IPS-18a (cell line): ENCODE measurements at regions not wholly inside any gene's neighbourhood (a gene's known extent, or its start where the extent isn't known, plus 50 kb on each side); places are given as distances from the start of the nearest gene placed in this dataset.
"Not testable (repeated sequence)": the region's sequence is repeated elsewhere in the genome, so short reads cannot be mapped to it uniquely, and the experiment has no call there.

Experiments
- H3K27ac ChIP-seq: one replicate; pipeline ENCODE4 v1.5.1; 2013; ENCODE audit warnings: low read length
- H3K27me3 ChIP-seq: one replicate; pipeline ENCODE4 v1.6.1; 2013; ENCODE audit warnings: mild to moderate bottlenecking, low read length; ENCODE audit not compliant: control insufficient read depth, insufficient read depth
- H3K36me3 ChIP-seq: one replicate; pipeline ENCODE4 v1.6.1; 2013; ENCODE audit warnings: low read depth, low read length; ENCODE audit not compliant: control insufficient read depth
- H3K4me1 ChIP-seq: one replicate; pipeline ENCODE4 v1.6.1; 2013; ENCODE audit warnings: low read depth, low read length; ENCODE audit not compliant: control insufficient read depth
- H3K4me3 ChIP-seq: one replicate; pipeline ENCODE4 v1.5.1; 2013; ENCODE audit warnings: low read length
- H3K9ac ChIP-seq: one replicate; pipeline ENCODE4 v1.6.1; 2013; ENCODE audit warnings: mild to moderate bottlenecking, low read length, moderate library complexity
- H3K9me3 ChIP-seq: one replicate; pipeline ENCODE4 v1.6.1; 2013; ENCODE audit warnings: low read depth, low read length; ENCODE audit not compliant: control insufficient read depth

- no peaks in the 10 kb centered on the region for H3K36me3 ChIP-seq
- no peak overlapping the region for H3K4me3 ChIP-seq
- no peak overlapping the region for H3K27ac ChIP-seq
- H3K9me3 ChIP-seq = no peaks in the 10 kb centered on the region
- H3K4me1 ChIP-seq = no peaks in the 10 kb centered on the region
- H3K27me3 ChIP-seq = no peaks in the 10 kb centered on the region
- H3K9ac ChIP-seq = no peak overlapping the region
Observed at GRCh38 chr3:104297617-104298016, 1069.1 kb upstream of the ALCAM start.

- H3K4me1 ChIP-seq = no peaks in the 10 kb centered on the region
- H3K27ac ChIP-seq = no peak overlapping the region
- no peak overlapping the region for H3K4me3 ChIP-seq
Observed at GRCh38 chr3:104298662-104299061, 1068.0 kb upstream of the ALCAM start.

DNA sequence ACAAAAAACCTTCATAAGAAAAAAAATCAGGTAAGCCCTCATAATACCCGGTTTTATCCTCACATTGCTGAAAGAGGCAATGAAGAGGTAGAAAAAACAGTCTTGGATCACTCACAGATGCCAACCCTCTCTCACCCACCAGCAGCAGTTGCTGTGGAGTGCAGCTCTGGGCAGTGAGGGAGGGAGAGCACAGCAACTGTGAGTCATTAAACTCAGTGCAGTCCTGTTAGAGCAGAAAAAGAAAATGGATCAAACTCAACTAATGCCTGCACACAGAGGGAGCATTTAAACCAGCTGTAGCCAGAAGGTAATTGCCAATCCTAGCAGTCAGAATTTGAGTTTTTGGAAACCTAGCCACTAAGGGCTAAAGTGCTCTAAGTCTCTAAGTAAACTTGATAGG, 1050.6 kb upstream of the ALCAM start:
- Histone ChIP-seq H3K4me3 (no peak overlapping the region), H3K27ac (no peak overlapping the region), H3K4me1 (no peaks in the 10 kb centered on the region), H3K36me3 (no peaks in the 10 kb centered on the region), H3K27me3 (no peaks in the 10 kb centered on the region), H3K9me3 (no peaks in the 10 kb centered on the region), H3K9ac (no peak overlapping the region)

More at GRCh38 chr3:104298662-104299061, 1068.0 kb upstream of the ALCAM start:
- H3K9me3 ChIP-seq = no peaks in the 10 kb centered on the region
- no peaks in the 10 kb centered on the region for H3K27me3 ChIP-seq
- no peak overlapping the region for H3K9ac ChIP-seq
- no peaks in the 10 kb centered on the region for H3K36me3 ChIP-seq

- no peaks in the 10 kb centered on the region for H3K36me3 ChIP-seq
- H3K9me3 ChIP-seq = peaks cover 3% of the 10 kb centered on the region
- H3K4me3 ChIP-seq = no peak overlapping the region
- no peaks in the 10 kb centered on the region for H3K4me1 ChIP-seq
- H3K9ac ChIP-seq = no peak overlapping the region
- no peak overlapping the region for H3K27ac ChIP-seq
- no peaks in the 10 kb centered on the region for H3K27me3 ChIP-seq
Observed at GRCh38 chr3:104323226-104323625, 1043.5 kb upstream of the ALCAM start.

DNA sequence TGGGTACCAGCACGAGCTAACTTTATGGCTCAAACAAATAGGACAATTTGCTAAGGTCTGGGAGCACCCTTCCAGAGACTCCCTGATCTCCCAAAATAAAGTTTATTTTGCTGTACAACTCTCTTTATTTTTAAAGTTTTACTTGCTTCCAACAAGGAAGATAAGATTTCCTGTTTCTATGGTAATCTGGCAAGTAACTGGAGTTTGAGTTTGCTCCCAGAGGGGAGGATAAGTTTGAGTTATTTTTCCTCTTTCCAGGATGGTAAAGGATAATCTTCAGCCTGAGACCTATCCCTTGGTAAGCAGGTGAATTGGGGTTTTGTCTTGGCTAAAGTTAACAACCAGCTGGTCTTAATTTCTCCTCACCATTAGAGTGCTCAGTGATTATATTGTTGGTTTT, 1019.4 kb upstream of the ALCAM start:
- H3K9ac ChIP-seq = no peak overlapping the region

DNA sequence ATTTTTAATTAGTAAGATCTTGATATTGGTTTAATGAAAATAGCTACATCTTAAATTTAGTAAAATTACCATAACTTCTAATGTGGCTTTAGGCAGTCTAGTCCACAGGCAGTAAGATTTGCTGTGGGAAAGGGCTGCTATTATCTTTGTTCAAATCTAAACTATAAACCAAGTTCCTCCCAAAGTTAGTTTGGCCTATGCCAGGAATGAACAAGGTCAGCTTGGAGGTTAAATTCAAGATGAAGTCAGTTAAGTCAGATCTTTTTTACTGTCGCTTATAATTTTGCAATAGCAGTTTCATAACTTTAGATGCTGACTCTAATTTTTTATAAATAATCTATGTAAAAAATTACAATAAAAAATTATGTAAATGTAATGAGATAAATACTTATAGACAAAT, 1016.9 kb upstream of the ALCAM start:
- no peak overlapping the region for H3K9ac ChIP-seq
- no peak overlapping the region for H3K27ac ChIP-seq
- H3K4me3 ChIP-seq = no peak overlapping the region
- H3K27me3 ChIP-seq = no peaks in the 10 kb centered on the region
- no peaks in the 10 kb centered on the region for H3K4me1 ChIP-seq
- peaks cover 4% of the 10 kb centered on the region for H3K9me3 ChIP-seq
- no peaks in the 10 kb centered on the region for H3K36me3 ChIP-seq

More for the DNA sequence above, 1019.4 kb upstream of the ALCAM start:
- Histone ChIP-seq H3K27ac (no peak overlapping the region), H3K9me3 (peaks cover 4% of the 10 kb centered on the region), H3K36me3 (no peaks in the 10 kb centered on the region), H3K4me1 (no peaks in the 10 kb centered on the region), H3K4me3 (no peak overlapping the region), H3K27me3 (no peaks in the 10 kb centered on the region)

- peaks cover 4% of the 10 kb centered on the region for H3K9me3 ChIP-seq
Observed at GRCh38 chr3:104353951-104354350, 1012.8 kb upstream of the ALCAM start.

DNA sequence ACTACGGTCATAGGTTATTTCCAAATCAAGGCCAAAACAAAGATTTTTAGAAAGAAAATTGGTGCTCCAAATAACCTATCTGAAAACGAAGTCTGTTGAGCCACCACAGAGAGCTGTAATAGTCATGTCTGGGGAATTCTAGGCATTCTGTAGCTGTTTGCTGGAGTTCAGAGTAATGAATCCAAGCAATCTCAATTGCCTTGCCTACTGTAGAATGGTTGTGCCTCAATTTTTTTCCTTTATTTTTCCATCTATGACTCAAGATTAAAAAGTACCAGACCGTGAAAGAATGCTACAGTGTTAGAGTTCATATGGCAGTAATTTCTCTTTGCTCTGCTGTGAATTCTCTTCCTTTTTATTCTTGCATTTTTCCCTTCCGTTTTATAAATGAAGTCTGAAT, 1007.2 kb upstream of the ALCAM start:
- Histone ChIP-seq H3K27me3 (no peaks in the 10 kb centered on the region), H3K4me1 (no peaks in the 10 kb centered on the region), H3K36me3 (no peaks in the 10 kb centered on the region), H3K9ac (no peak overlapping the region), H3K4me3 (no peak overlapping the region), H3K9me3 (no peaks in the 10 kb centered on the region), H3K27ac (no peak overlapping the region)

More at GRCh38 chr3:104353951-104354350, 1012.8 kb upstream of the ALCAM start:
- no peak overlapping the region for H3K9ac ChIP-seq
- no peaks in the 10 kb centered on the region for H3K27me3 ChIP-seq
- no peaks in the 10 kb centered on the region for H3K36me3 ChIP-seq
- H3K4me3 ChIP-seq = no peak overlapping the region
- no peak overlapping the region for H3K27ac ChIP-seq
- H3K4me1 ChIP-seq = no peaks in the 10 kb centered on the region

DNA sequence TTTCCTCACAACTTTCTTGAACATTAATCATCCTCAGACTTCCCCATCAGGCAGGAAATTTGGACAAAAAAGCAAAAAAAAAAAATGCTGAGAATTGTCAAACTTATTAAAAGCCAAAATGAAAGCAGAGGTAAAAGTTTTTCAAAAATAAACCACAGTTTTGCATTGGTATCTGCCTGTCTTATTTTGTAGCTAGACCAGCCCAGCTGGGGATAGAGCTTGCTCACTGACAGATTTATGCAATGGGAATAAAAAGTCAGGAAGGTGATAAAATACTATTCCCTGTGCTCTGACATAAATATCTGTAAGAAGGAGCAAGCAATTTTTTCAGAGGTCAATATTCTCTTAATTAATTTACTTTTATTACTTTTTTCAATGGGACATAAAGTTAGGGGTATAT, 1006.7 kb upstream of the ALCAM start:
- H3K27me3 ChIP-seq = no peaks in the 10 kb centered on the region
- no peaks in the 10 kb centered on the region for H3K36me3 ChIP-seq
- H3K4me3 ChIP-seq = no peak overlapping the region
- no peaks in the 10 kb centered on the region for H3K4me1 ChIP-seq
- H3K9ac ChIP-seq = no peak overlapping the region
- no peak overlapping the region for H3K27ac ChIP-seq
- H3K9me3 ChIP-seq = no peaks in the 10 kb centered on the region

GRCh38 chr3:104361748-104362147, 1005.0 kb upstream of the ALCAM start:
- H3K4me1 ChIP-seq, H3K36me3 ChIP-seq, H3K4me3 ChIP-seq, H3K27ac ChIP-seq, H3K9me3 ChIP-seq, H3K9ac ChIP-seq, H3K27me3 ChIP-seq: not testable (repeated sequence)

- Histone ChIP-seq H3K9ac (no peak overlapping the region), H3K4me1 (no peaks in the 10 kb centered on the region), H3K27ac (no peak overlapping the region), H3K4me3 (no peak overlapping the region), H3K27me3 (no peaks in the 10 kb centered on the region), H3K36me3 (no peaks in the 10 kb centered on the region), H3K9me3 (no peaks in the 10 kb centered on the region)
Observed at GRCh38 chr3:104362319-104362718, 1004.4 kb upstream of the ALCAM start.

DNA sequence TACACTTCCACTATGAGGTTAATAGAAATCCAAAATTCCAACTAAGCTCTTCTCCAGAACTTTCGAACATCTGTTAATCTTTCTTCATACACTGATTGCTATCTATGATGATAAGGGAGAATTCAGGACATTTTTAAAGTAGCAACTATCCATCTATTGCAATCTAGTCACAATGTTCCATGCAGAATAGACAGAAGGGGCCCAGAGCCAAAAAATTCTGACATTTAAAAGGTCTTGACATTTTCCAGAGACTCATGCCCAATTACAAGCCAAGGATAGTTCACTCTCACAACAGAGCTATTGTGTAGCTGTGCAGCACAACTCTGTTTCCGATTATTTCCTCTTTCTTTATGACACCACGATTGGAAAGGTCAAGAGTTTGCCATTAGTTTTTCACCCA, 999.7 kb upstream of the ALCAM start:
- Histone ChIP-seq H3K36me3 (no peaks in the 10 kb centered on the region), H3K27me3 (no peaks in the 10 kb centered on the region), H3K9me3 (no peaks in the 10 kb centered on the region), H3K4me3 (no peak overlapping the region), H3K9ac (no peak overlapping the region), H3K4me1 (no peaks in the 10 kb centered on the region), H3K27ac (no peak overlapping the region)
